Cerebellar nuclear complex (tissue), 1 donor: ENCODE measurements at regions not wholly inside any gene's neighbourhood (a gene's known extent, or its start where the extent isn't known, plus 50 kb on each side); places are given as distances from the start of the nearest gene placed in this dataset.

ENCODE experiments used
- DNase-seq, 2 experiments: peaks; one replicate each; lab custom pipeline; 2025; lab: John Stamatoyannopoulos, UW

DNA sequence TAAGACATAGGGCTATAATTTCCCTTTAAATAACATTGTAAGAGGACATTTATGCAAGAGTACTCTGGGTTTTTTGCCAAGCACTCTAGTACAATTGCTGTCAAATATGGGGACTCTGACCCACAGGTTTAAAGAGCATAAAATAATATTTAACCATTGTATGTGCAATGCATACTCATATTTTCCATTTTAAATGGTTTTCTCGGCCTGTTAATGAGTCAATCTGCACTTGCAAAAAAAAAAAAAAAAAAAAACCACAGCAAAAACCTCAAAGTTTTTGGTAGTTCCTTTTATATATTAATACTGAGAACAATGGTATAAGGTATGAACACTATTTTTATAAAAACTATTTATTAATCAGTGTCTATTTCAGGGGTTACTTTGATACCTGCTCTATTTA is 304.0 kb upstream of the CBLB start:
- no peak for DNase-seq

DNA sequence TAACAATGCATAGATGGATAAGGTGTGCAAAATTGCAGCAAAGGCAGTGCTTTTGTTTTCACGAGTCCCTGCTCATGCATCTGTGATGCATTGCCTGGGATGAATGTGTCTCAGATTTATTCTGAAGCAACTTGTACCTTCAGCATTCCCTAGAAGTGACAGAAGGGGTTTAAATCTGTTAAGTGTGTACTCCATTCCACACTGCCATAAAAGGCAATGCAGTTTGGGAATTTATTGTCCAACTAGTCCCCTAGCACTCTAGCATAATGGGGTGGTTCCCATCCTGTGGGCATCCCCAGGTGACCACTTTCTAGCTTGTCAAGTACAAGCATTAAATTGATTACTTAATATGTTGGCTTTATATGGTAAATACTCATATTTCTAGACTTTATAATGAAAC is 306.5 kb upstream of the CBLB start:
- no peak for DNase-seq

- no peak for DNase-seq
Measured at GRCh38 chr3:106176734-106177133, 307.9 kb upstream of the CBLB start.

DNA sequence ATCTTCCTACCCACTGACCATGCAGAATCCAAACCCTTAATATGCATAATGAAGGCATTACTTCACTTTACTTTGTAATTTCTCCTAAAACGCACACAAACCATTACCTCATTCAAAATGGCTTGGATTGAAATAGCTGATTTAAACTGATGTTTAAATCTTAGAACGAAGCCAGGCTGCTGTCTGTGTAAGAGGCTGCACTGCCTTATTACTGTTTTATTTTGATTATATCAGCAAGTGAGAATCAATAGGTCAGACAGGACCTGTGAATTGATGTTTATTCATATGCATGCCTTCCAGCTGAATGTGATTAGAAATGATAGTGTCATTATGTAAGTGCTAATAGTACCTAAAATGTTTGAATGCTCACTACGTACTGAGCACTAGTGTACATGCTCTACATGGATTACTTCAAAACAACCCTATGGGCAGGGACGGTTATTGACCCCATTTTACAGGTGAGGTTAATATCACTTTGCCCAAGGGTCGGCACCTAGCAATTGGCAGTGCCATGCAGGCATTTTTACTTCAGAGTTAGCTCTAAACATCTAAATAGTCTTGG is 314.2 kb upstream of the CBLB start:
- no peak for DNase-seq

DNA sequence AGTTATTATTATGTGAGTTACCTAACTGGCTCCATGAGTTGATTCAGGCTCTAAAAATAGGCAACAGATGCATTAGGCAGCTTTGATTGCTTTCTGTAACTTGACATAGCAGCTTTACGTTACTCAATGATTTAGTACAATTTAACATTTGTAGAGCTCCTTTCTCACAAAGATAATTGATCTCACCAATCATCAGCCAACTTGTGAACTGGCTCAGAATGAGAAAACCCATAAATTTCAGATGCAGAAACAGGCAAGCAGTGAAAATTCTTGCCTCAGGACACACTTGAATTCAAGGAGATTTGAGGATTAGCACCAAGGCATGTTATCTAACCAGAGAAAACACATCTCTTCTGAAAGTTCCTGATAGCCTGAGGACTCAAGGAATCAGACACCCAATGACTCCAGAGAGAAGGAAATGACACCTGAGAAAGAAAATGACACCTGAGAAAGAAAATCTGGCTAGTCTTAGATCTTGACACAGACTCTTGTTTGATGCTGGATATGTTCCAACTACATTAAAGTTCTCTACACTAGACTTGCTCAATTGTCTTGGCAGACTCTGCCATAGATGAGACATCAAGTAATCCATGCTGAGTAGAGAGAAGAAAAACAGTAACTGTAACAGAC is 315.1 kb upstream of the CBLB start:
- DNase-seq = no peak

DNA sequence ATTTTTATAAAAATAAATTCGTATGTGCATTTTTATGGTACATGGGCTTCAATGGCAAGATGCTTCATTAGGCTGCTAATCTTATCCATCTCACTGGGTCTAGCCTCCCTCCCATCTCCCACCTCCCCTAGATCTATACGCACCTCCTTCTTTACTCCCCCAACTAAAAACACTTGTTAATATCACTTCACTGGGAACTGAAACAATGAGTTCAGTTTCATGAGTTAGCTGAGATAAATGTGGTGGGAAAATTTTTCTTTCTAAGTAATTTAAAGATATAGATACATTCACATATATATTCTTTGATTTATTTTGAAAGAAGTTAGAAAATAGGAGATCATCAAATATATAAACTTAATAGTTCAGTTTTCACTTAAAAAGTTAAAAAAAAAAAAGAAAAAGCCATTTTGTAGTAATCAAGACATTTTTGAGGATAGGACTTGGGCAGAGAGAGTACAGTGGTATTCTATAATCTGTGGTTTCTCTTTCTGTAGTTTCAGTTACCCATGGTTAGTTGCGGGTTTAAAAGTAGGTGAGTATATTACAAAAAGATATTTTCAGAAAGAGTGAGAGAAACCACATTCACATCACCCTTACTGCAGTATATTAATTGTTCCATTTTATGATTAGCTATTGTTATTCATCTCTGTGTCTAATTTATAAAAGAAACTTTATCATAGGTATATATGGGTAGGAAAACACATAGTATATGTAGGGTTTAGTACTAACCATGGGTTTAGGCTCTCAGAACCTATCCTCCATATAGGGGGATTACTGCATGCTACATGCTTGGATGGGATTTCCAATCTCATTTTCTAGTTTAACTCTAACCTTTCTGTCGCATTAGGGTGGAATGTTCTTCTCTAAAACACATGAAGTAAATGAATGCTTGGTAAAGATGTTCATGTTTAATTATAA is 316.0 kb upstream of the CBLB start:
- no peak for DNase-seq

- no peak for DNase-seq
Measured at GRCh38 chr3:106185949-106186348, 317.1 kb upstream of the CBLB start.

- no peak for DNase-seq
Measured at GRCh38 chr3:106190296-106190695, 321.5 kb upstream of the CBLB start.

DNA sequence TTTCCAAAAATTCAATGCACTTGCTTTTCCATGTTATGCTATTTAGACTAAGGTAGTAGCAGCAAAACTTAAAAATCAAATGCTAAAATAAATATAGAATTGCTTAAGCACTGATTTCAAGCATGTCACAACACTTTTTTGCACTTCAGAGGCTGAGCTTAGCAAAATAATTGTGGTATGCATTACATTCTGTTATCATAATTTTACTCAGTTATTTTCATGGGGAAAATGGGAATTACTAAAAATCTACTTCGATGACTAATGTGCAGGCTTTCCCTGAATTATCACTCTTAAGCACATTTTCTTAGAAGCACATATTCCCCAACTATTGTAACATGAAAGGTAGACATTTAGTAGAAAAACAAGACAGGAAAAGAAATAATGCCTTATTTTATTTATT is 322.4 kb upstream of the CBLB start:
- no peak for DNase-seq

DNA sequence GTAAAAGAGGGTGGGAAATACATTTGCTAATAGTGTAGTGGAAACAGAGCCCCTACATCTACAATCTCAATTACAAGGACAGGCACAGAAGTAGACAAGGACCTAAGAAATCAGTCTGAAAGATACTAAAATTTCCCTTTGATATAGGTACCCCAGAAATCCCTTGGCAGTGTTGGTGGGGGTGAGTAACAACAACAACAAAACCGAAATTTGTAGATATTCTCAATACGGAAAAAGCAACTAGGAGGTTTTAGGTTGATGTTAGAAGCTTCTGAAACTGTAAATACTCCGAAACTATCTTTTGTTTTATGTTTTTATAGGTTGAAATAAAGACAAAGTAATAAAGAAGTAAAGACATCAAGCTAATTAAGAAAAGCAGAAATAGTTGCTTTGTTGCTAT is 323.1 kb upstream of the CBLB start:
- DNase-seq = no peak

DNA sequence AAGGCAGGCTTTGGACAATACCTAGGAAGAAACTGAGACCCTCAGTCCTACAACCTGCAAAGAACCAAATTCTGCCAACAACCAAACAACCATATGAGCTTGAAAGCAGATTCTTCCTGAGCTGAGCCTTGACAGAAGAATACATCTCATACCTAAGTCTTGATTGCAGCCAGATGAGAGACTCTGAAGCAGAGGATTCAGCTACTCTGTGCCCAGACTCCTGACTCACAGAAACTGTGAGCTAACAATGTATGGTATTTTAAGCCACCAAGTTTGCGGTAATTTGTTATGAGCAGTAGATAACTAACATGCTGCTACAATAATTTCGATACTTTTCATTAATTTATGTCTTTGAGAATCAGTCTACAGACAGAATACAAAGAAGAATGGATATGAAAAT is 325.1 kb upstream of the CBLB start:
- no peak for DNase-seq

GRCh38 chr3:106194726-106195125 is 325.9 kb upstream of the CBLB start:
- no peak for DNase-seq

- no peak for DNase-seq
Measured at GRCh38 chr3:106197532-106198194, 328.9 kb upstream of the CBLB start.

GRCh38 chr3:106204160-106204868 is 335.5 kb upstream of the CBLB start:
- no peak for DNase-seq

GRCh38 chr3:106206146-106206545 is 337.3 kb upstream of the CBLB start:
- no peak for DNase-seq

DNA sequence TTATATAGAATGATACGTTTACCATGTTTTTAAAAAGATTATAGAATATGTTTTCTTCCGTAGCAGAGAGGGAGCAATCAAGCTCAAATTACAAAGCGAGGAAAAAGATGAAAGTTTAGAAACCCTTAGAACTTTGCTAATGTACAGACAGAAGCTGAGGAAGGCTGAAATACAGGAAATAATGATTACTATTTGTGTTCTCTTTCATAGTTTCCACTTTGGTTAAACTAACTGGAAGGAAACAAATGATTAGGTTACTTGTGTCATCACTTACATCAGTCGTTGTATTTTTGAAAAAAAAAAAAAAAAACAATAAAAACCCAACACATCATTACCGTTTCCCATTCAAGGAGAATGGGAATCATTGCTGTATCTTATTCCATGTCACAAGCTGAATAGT is 337.8 kb upstream of the CBLB start:
- DNase-seq = no peak

DNA sequence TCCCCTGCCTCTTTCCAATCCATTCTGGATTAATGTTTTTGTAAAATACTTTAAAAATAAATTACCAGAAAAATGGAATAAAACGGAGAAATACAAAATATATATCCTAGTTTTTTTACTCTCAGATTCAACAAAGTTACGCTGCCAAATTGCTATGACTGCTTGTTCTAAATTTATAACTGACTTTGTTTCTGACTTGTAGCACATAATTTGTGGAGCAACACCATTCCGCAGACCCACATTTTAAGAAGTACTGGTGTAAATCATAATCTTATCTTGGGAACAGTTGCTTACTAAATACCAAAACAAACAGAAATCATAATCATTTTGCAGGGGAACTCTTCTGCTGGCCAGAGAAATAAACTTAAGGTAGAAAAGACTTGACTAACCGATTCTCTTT is 339.4 kb upstream of the CBLB start:
- no peak for DNase-seq

DNA sequence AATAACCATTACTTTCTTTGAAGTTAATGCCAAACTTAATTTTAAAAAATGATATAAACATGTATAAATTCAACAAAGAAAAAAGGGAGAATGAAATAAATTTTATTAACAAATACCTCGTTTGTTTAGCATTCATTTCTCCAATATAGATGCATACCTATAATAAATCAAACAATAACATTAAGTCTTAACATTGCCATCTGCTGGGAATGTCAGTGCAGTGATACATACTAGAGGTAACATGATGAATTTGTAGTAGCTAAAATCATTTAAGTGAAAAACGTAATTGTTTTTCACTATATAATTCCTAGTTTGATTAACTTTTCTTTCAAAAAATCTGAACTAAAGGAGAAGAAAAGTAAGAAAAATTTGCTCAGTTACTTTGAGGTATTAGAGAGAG is 340.2 kb upstream of the CBLB start:
- no peak for DNase-seq

DNA sequence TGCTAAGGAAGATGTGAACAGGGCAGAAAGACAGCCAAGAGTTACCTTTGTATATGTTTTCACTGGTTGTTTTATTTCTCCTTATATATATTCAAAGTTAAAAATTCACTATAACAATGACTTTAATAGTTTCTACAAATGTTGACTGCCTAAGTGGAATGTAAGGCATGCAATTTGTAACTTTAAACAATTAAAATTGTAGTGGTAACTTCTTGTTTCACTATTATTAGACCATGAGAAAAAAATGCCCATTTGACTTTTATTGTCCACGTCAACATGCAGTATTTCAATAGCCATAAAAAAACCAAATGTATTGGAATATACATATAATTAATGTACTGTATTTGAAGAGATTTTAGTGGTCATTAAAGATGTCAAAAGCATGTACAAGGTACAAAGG is 340.7 kb upstream of the CBLB start:
- DNase-seq = no peak

DNA sequence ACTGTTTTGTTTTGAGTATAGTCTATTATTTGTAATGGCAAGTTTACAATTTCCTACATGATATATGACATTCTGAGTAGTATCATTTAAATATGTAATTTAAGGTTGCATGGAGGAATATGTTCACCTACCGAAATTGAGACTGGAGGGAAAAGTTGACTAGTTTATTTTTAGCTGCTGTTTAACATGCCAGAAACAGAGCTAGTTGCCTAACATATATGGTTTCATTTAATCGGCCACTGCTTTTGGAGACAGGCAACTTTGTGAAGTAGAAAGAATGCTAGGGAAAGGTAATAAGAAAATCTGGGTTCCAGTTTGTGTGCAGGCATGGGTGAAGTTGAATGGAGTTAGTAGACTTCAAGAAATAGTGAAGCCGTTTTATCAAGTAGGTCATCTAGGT is 342.1 kb upstream of the CBLB start:
- DNase-seq = no peak

GRCh38 chr3:106212665-106213222 is 343.9 kb upstream of the CBLB start:
- DNase-seq = no peak

GRCh38 chr3:106213954-106214353 is 345.1 kb upstream of the CBLB start:
- DNase-seq = no peak
